ENCODE measurements at regions not wholly inside any gene's neighbourhood (a gene's known extent, or its start where the extent isn't known, plus 50 kb on each side); places are given as distances from the start of the nearest gene placed in this dataset.
"Not testable (repeated sequence)": the region's sequence is repeated elsewhere in the genome, so short reads cannot be mapped to it uniquely, and the experiment has no call there.

DNA sequence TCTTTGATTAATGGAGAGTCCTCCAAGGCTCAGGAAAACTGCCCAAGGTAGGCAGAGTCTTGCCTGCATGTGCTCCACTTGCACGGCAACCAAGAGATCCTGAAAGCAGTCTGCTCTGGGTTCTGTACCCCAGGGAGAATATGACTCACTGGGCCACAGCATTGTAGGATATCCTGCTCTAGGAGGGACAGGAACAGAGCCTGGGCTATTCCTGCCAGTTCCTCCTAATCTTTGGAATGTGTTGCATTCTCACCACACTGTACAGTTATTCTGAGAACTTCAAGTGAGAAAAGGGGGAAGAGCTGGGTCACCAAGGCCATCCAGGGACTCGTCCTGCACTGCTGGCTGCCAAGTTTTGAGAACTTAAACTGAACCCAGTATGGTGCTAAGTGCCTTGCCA is 278.5 kb downstream of the MATN1 start:
- TF ChIP-seq, protein P1, sequence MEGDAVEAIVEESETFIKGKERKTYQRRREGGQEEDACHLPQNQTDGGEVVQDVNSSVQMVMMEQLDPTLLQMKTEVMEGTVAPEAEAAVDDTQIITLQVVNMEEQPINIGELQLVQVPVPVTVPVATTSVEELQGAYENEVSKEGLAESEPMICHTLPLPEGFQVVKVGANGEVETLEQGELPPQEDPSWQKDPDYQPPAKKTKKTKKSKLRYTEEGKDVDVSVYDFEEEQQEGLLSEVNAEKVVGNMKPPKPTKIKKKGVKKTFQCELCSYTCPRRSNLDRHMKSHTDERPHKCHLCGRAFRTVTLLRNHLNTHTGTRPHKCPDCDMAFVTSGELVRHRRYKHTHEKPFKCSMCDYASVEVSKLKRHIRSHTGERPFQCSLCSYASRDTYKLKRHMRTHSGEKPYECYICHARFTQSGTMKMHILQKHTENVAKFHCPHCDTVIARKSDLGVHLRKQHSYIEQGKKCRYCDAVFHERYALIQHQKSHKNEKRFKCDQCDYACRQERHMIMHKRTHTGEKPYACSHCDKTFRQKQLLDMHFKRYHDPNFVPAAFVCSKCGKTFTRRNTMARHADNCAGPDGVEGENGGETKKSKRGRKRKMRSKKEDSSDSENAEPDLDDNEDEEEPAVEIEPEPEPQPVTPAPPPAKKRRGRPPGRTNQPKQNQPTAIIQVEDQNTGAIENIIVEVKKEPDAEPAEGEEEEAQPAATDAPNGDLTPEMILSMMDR (IDR thresholded peaks at IDR 0.05): no peak
- TF ChIP-seq EP300 (IDR thresholded peaks at IDR 0.05) (no peak), POLR2A (IDR thresholded peaks at IDR 0.05) (no peak)
- WGBS, 2 donors: 40% methylated on average over 2 of the region's 2 CpGs
- no peak overlapping the region for H3K27ac ChIP-seq
- no peaks in the 10 kb centered on the region for H3K4me1 ChIP-seq
- DNase-seq (ENCODE audit: low spot score in 2 of 2): no peak
- no peaks in the 10 kb centered on the region for H3K36me3 ChIP-seq
- no peak overlapping the region for H3K4me3 ChIP-seq
- H3K27me3 ChIP-seq: no peaks in the 10 kb centered on the region
- no peaks in the 10 kb centered on the region for H3K9me3 ChIP-seq

DNA sequence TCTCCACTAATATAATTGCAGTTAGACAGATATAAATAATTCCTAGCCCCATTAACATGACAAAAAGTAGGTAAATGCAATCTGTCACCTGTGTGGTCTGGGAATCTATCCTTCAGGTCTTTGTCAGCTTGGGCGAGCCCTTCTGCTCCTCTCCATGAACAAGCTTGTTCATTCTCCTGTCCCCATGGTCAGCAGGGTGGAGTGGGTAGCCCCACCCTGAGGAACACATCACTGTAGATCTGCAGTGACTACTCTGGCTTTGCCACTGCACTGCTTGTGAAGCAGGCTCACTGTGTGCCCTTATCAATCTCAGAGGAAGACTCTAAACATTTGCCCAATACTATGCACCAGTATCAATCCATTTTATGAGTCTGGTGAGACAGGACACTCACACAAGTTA is 279.0 kb downstream of the MATN1 start:
- H3K27me3 ChIP-seq: no peaks in the 10 kb centered on the region
- H3K27ac ChIP-seq: no peak overlapping the region
- 79 to 80% methylated on average over 1 of the region's 1 CpG for WGBS, 2 donors
- TF ChIP-seq EP300 (IDR thresholded peaks at IDR 0.05): no peak
- TF ChIP-seq, protein P1 (IDR thresholded peaks at IDR 0.05): no peak
- TF ChIP-seq POLR2A (IDR thresholded peaks at IDR 0.05): no peak
- H3K4me3 ChIP-seq: no peak overlapping the region
- H3K4me1 ChIP-seq: no peaks in the 10 kb centered on the region
- no peaks in the 10 kb centered on the region for H3K36me3 ChIP-seq
- DNase-seq (ENCODE audit: low spot score in 2 of 2): no peak
- no peaks in the 10 kb centered on the region for H3K9me3 ChIP-seq

DNA sequence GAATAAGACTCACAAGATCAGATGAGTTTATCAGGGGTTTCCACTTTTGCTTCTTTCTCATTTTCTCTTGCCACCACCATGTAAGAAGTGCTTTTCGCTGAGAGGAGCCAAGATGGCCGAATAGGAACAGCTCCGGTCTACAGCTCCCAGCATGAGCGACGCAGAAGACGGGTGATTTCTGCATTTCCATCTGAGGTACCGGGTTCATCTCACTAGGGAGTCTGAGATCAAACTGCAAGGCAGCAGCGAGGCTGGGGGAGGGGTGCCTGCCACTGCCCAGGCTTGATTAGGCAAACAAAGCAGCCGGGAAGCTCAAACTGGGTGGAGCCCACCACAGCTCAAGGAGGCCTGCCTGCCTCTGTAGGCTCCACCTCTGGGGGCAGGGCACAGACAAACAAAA is 285.1 kb downstream of the MATN1 start:
- not testable (repeated sequence) for H3K4me3 ChIP-seq; H3K27me3 ChIP-seq; H3K36me3 ChIP-seq; H3K4me1 ChIP-seq; DNase-seq (ENCODE audit: low spot score in 2 of 2); H3K27ac ChIP-seq; H3K9me3 ChIP-seq
- 77 to 80% methylated on average over 9 of the region's 9 CpGs for WGBS, 2 donors

DNA sequence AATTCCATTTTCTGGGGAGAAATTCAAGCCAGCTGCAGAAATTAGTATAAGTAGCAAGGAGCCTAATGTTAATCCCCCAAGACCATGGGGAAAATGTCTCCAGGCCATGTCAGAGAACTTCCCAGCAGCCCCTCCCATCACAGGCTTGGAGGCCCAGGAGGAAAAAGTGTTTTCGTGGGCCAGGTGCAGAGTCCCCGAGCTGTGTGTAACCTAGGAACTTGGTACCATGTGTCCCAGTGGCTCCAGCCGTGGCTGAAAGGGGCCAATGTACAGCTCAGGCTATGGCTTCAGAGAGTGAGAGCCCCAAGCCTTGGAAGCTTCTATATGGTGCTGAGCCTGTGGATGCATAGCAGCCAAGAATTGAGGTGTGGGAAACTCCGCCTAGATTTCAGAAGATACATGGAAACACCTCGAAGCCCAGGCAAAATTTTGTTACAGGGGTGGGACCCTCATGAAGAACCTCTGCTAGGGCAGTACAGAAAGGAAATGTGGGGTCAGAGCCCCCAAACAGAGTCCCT is 286.3 kb downstream of the MATN1 start:
- WGBS, 2 donors: 83 to 88% methylated on average over 5 of the region's 5 CpGs

DNA sequence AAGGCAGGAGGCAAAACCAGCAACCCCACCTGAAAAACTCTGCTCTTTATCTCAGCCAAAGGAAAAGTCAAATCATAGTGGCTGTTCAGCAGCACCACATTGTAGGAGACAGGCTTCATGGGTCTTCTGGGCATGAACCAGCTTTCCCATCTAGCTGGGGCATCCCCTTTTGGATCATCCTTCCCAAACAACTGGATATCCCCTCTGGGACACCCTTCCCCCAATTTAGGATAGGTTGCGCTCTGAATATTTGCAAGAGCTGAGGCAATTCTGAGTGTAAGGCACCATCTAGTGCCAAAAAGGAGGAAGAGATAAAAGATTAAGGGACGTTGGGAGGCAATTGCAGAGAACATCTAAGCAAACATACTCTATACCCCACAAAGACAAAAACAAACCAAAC is 295.8 kb downstream of the MATN1 start:
- Histone ChIP-seq H3K36me3 (no peaks in the 10 kb centered on the region), H3K4me3 (no peak overlapping the region), H3K9me3 (peaks cover 0 to 35% (median 6%) of the 10 kb centered on the region in 4 donors), H3K27ac (no peak overlapping the region), H3K27me3 (no peaks in the 10 kb centered on the region), H3K4me1 (no peaks in the 10 kb centered on the region)
- no peak for TF ChIP-seq POLR2A (IDR thresholded peaks at IDR 0.05)
- no peak for TF ChIP-seq EP300 (IDR thresholded peaks at IDR 0.05)
- TF ChIP-seq, protein P1 (IDR thresholded peaks at IDR 0.05): no peak
- 47 to 53% methylated on average over 2 of the region's 2 CpGs for WGBS, 2 donors
- no peak for DNase-seq (ENCODE audit: low spot score in 2 of 2)

More for the DNA sequence above, 286.3 kb downstream of the MATN1 start:
- DNase-seq (ENCODE audit: low spot score in 2 of 2): no peak
- Histone ChIP-seq H3K27ac (no peak overlapping the region), H3K4me3 (no peak overlapping the region), H3K4me1 (no peaks in the 10 kb centered on the region), H3K9me3 (peaks cover 0 to 11% (median under 1%) of the 10 kb centered on the region in 4 donors), H3K27me3 (no peaks in the 10 kb centered on the region), H3K36me3 (no peaks in the 10 kb centered on the region)
- TF ChIP-seq POLR2A (IDR thresholded peaks at IDR 0.05) (no peak), EP300 (IDR thresholded peaks at IDR 0.05) (no peak)
- TF ChIP-seq, protein P1 (IDR thresholded peaks at IDR 0.05): no peak

DNA sequence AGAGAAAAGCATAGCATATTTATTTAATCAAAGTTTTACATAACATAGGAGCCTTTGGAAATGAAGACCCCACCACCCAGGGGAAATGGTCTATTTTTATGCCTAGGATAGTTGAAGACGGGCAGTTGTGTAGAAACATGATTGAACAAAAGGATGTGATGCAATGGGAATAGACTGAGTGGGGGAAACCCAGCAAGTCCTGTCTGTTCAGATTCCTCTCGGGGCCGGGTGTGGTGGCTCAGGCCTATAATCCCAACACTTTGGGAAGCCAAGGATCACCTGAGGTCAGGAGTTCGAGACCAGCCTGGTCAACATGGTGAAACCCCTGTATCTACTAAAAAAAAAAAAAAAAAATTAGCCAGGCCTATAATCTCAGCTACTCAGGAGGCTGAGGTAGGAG is 298.3 kb downstream of the MATN1 start:
- no peaks in the 10 kb centered on the region for H3K4me1 ChIP-seq
- peaks cover 0 to 22% (median 3%) of the 10 kb centered on the region in 4 donors for H3K9me3 ChIP-seq
- no peaks in the 10 kb centered on the region for H3K36me3 ChIP-seq
- no peak for DNase-seq (ENCODE audit: low spot score in 2 of 2)
- no peak overlapping the region for H3K27ac ChIP-seq
- no peak overlapping the region for H3K4me3 ChIP-seq
- no peaks in the 10 kb centered on the region for H3K27me3 ChIP-seq
- TF ChIP-seq EP300 (IDR thresholded peaks at IDR 0.05) (no peak), POLR2A (IDR thresholded peaks at IDR 0.05) (no peak)
- TF ChIP-seq, protein P1 (IDR thresholded peaks at IDR 0.05): no peak
- WGBS, 2 donors: 71 to 72% methylated on average over 4 of the region's 4 CpGs
